Muscle layer of duodenum (tissue), 2 donors: ENCODE measurements at regions not wholly inside any gene's neighbourhood (a gene's known extent, or its start where the extent isn't known, plus 50 kb on each side); places are given as distances from the start of the nearest gene placed in this dataset.

Source experiments
- H3K27ac ChIP-seq: one replicate; pipeline ENCODE4 v1.7.0; 2013; ENCODE audit warnings: mild to moderate bottlenecking, low read length
- H3K27me3 ChIP-seq: one replicate; pipeline ENCODE4 v1.7.0; 2013; ENCODE audit warnings: low read depth, mild to moderate bottlenecking, control low read depth, low read length
- H3K36me3 ChIP-seq, 2 donors: one replicate each; pipeline ENCODE4 v1.7.0; 2013; ENCODE audit warnings: low read length in 2 of 2, control low read depth in 1 of 2, mild to moderate bottlenecking in 1 of 2; ENCODE audit not compliant: insufficient read depth in 2 of 2, control insufficient read depth in 1 of 2
- H3K4me1 ChIP-seq, 2 donors: one replicate each; pipeline ENCODE4 v1.7.0; 2013; ENCODE audit warnings: low read length in 2 of 2, mild to moderate bottlenecking in 2 of 2, control low read depth in 1 of 2, moderate library complexity in 1 of 2; ENCODE audit not compliant: insufficient read depth in 2 of 2, control insufficient read depth in 1 of 2
- H3K4me3 ChIP-seq, 2 donors: one replicate each; pipeline ENCODE4 v1.7.0; 2013; ENCODE audit warnings: low read length in 2 of 2, low read depth in 1 of 2, mild to moderate bottlenecking in 1 of 2
- H3K9me3 ChIP-seq, 2 donors: one replicate each; pipeline ENCODE4 v1.7.0; 2013; ENCODE audit warnings: low read length in 2 of 2, control low read depth in 1 of 2, mild to moderate bottlenecking in 1 of 2; ENCODE audit not compliant: control insufficient read depth in 1 of 2
- donor health status: healthy.

DNA sequence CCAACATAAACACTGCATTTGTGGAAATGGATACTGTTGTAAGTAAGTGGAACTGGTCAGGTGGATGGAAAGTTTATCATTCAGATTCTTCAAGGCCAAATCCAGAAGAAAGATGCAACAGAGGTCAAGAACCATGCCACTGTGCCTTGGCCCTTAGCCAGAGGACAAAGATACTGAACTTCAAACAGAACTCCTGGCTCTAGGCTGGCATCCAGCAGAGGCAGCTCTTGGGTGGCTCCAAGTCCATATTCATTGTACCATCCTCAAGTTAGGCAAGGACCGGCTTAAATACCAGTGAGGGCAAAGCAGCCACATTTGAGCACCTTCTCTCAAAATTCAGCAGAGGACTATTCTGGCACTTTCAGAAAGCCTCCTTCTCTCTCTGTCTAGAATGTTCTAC lies 53.2 kb downstream of the DNAAF9 start:
- Histone ChIP-seq H3K27ac (no peak overlapping the region), H3K4me3 (no peak overlapping the region), H3K9me3 (no peaks in the 10 kb centered on the region), H3K4me1 (no peaks in the 10 kb centered on the region), H3K27me3 (no peaks in the 10 kb centered on the region), H3K36me3 (peaks cover 4 to 22% of the 10 kb centered on the region in 2 donors)

DNA sequence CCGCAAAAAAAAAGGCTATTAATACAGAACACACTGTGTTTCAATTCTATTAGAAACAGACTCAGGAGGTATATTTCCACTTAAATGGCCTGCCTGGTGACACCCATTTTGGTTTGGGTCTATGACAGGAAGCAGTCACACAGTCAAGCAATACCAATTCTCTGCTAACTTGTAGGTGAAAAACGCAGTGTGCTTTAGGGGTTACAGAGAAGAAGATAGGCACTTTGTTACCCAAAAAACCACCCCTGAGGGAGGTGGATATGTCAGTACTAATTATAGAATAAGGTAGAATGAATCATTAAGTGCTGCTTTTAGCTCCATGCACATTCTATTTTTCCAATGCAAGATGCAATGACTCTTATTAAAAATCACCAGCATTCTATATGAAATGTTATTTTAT lies 53.8 kb downstream of the DNAAF9 start:
- peaks cover 0 to 16% of the 10 kb centered on the region in 2 donors for H3K36me3 ChIP-seq
- H3K4me3 ChIP-seq: no peak overlapping the region
- H3K9me3 ChIP-seq: no peaks in the 10 kb centered on the region
- H3K4me1 ChIP-seq: no peaks in the 10 kb centered on the region
- H3K27me3 ChIP-seq: no peaks in the 10 kb centered on the region
- no peak overlapping the region for H3K27ac ChIP-seq

DNA sequence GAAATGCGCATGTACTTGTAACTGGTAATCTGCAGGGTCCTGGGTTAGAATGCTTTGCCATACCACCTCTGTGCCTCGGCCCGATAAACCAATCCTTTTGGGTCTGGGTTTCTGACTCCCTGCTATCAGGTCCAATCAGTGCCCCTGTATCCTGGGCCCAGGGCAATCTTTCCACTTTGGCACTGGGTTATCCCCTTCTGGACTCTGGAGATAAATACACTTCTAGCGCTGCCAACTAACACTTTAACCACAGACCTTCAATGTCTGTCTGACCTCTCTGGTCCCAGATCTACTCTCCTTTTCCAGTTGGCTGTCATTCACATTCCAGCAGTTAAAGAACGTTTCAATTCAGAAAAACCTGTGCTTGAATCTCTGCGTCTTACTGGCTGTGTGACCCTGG lies 55.3 kb downstream of the DNAAF9 start:
- peaks cover 0 to 24% of the 10 kb centered on the region in 2 donors for H3K36me3 ChIP-seq
- H3K27me3 ChIP-seq: no peaks in the 10 kb centered on the region
- no peaks in the 10 kb centered on the region for H3K4me1 ChIP-seq
- no peak overlapping the region for H3K27ac ChIP-seq
- no peak overlapping the region for H3K4me3 ChIP-seq
- H3K9me3 ChIP-seq: no peaks in the 10 kb centered on the region

DNA sequence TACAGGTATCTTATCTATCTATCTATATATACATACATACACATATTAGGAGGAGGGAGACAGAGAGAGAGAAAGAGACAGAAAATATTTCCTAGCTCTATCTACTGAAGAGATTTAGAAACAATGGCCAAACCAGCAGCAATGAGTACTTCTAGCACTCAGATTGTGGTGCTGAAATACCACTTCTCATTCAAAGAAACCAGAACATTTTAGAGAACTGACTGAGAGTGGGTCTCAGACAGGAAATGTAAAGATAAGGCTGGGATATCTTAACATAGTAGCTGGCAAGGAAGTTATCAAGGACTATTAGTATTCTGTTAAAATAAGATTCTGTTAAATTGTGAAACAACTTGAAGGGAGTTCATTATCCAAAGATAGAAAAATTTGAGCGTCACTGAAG lies 57.0 kb downstream of the DNAAF9 start:
- Histone ChIP-seq H3K36me3 (peaks cover 11 to 33% of the 10 kb centered on the region in 2 donors), H3K4me1 (no peaks in the 10 kb centered on the region), H3K27ac (no peak overlapping the region), H3K27me3 (no peaks in the 10 kb centered on the region), H3K4me3 (no peak overlapping the region), H3K9me3 (no peaks in the 10 kb centered on the region)

DNA sequence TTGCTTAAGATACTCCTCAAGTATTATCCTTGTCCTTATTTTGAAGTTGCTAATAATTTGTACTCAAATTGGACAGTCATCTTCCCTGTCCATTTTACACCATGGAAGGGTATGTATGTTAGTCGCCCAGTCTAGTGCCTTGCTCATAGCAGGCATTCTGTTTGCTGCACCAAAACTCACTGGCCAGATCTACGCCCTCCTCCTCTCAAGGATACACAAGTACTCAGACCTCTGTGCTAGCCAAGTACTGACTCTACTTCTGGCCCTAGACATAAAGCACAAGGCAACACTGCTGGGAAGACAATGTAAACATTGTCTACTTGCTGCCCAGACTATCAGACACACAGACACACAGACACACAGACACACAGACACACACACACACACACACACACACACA lies 57.7 kb downstream of the DNAAF9 start:
- Histone ChIP-seq H3K36me3 (peaks cover 14 to 37% of the 10 kb centered on the region in 2 donors), H3K4me1 (no peaks in the 10 kb centered on the region), H3K27ac (no peak overlapping the region), H3K27me3 (no peaks in the 10 kb centered on the region), H3K9me3 (no peaks in the 10 kb centered on the region), H3K4me3 (no peak overlapping the region)

DNA sequence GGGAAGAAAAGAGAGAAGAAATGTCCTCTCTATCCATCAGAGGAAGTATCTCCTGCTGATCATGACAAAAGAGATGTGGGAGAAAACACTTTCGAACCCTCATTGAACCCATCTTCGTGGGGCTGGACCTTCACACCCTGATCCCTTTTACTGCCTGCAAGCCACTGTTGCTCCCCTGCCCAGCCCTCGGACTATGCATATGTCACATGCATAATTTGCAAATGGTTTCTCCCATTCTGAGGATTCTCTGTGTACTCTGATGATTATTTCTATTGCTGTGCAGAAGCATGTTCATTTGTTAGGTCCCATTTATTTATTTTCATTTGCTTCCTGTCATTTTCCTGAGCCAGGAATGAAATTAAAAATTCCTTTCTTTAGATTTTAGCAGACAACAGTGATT lies 64.7 kb downstream of the DNAAF9 start:
- Histone ChIP-seq H3K9me3 (no peaks in the 10 kb centered on the region), H3K4me3 (no peak overlapping the region), H3K4me1 (no peaks in the 10 kb centered on the region), H3K27me3 (no peaks in the 10 kb centered on the region), H3K36me3 (peaks cover 30 to 47% of the 10 kb centered on the region in 2 donors), H3K27ac (no peak overlapping the region)

DNA sequence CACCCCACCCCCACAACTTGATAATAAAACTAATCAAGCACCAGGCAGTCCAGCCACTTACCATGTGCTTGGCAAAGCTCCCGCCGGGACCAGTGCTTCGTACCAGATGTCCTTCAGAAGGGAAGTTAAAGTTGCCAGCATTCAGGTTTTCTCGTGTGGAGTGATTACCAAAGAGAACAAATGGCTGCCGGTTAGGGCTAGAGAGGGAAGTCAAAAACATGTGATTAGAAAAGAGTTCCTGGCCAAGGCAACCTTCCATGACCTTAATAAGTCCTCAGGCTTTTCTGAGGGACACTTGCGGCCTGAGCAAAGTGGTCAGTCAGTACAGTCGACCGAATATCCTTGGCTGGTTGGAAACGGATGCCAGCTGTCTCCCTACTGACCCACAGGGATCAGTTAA lies 67.0 kb downstream of the DNAAF9 start:
- H3K36me3 ChIP-seq: peaks cover 20 to 35% of the 10 kb centered on the region in 2 donors

DNA sequence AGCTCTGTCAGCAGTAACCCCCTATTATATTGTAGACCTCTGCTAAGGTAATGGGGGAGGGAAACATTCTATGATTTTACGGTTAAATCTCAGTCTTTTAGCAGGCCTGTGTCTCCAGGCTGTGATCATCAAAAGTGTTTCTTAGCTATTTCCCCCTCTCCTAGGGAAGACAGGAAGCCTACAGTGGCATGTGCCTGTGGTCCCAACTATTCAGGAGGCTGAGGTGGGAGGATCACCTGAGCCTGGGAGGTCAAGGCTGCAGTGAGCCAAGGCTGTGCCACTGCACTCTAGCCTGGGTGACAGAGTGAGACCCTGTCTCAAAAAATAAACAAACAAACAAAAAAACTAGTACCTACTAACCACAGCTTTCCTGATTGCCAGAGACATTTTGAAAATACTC lies 67.9 kb downstream of the DNAAF9 start:
- Histone ChIP-seq H3K9me3 (no peaks in the 10 kb centered on the region), H3K4me3 (no peak overlapping the region)

More for the DNA sequence above, 67.0 kb downstream of the DNAAF9 start:
- H3K4me3 ChIP-seq: no peak overlapping the region
- no peaks in the 10 kb centered on the region for H3K9me3 ChIP-seq
- no peak overlapping the region for H3K27ac ChIP-seq
- no peaks in the 10 kb centered on the region for H3K4me1 ChIP-seq
- H3K27me3 ChIP-seq: no peaks in the 10 kb centered on the region

DNA sequence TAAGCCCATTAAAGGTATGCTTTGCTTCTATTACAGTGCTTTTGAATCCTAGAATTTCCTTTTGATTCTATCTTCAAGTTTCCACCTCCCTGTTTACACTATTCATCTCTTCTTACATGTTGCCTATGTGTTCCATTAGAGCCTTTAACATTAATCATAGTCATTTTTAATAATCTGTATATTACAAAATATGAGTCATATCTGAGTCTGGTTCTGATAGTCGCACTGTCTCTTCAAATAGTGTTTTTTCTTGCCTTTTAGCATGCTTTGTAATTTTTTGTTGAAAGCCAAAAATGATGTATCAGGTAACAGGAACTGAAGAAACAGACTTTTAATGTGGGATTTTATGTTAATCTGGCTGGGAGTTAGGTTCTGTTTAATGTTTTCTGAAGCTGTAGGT lies 68.4 kb downstream of the DNAAF9 start:
- Histone ChIP-seq H3K27me3 (no peaks in the 10 kb centered on the region), H3K4me3 (no peak overlapping the region), H3K9me3 (no peaks in the 10 kb centered on the region), H3K36me3 (peaks cover 17 to 30% of the 10 kb centered on the region in 2 donors), H3K4me1 (no peaks in the 10 kb centered on the region), H3K27ac (no peak overlapping the region)

More for the DNA sequence above, 67.9 kb downstream of the DNAAF9 start:
- Histone ChIP-seq H3K27ac (no peak overlapping the region), H3K36me3 (peaks cover 17 to 30% of the 10 kb centered on the region in 2 donors), H3K4me1 (no peaks in the 10 kb centered on the region), H3K27me3 (no peaks in the 10 kb centered on the region)

DNA sequence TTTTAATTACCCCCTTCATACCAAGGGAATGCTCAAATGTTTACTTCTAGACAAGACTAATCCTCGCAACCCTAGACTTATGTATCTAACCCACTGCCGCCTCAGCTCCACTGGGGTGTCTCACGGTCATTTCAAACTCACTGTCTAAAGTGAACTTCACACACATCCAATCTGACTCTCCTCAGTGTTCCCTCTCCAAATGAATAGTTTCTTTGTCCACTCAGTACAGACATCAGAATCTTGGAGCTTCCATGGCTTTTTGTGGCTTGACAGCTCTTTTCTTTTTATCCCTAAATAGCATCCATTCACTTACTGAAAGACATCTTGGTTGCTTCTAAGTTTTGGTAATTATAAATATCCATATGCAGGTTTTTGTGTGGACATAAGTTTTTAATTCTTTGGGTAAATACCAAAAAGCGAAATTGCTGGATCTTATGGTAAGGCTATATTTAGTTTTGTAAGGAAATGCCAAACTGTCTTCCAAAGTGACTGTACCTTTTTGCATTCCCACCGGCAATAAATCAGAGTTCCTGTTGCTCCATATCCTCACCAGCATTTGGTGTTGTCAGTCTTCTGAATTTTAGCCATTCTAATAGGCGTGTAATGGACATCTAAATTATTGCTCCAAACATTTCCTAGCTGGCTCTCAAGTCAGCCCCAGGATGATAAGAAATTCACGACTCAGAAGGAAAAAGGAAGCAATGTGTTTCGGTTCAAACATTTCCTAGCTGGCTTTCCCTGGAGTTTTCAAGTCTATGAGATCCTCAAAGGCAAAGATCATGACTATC lies 73.1 kb downstream of the DNAAF9 start:
- Histone ChIP-seq H3K9me3 (no peaks in the 10 kb centered on the region), H3K36me3 (peaks cover 20 to 33% of the 10 kb centered on the region in 2 donors), H3K4me3 (no peak overlapping the region), H3K4me1 (no peaks in the 10 kb centered on the region), H3K27ac (no peak overlapping the region), H3K27me3 (no peaks in the 10 kb centered on the region)

DNA sequence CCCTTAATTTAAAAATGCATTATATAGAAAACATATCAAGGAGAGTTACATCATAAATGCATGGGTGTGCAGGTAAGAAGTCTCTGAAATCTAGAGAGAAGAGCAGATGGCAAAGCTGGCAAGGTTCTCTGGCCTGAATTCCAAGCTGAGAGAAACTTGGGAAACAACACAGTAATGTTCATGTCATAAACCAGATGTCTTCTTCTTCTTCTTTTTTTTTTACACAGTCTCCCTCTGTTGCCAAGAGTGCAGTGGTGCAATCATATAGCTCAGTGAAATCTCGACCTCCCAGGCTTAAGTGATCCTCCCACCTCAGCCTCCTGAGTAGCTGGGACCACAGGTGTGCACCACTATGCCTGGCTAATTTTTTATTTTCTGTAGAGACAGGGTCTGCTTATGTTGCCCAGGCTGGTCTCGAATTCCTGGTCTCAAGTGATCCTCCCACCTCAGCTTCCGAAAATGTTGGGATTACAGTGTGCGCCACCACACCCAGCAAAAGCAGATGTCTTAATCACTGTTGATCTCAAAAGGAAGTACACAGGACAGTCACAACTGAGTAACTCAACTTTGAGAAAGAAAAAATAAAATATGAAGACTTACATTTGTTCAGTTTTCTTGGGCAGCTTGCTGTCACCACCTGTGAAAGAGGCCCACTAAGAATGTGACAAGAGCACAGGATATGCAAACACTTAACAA lies 77.3 kb downstream of the DNAAF9 start:
- H3K4me3 ChIP-seq: no peak overlapping the region
- H3K36me3 ChIP-seq: peaks cover 22 to 43% of the 10 kb centered on the region in 2 donors
- no peaks in the 10 kb centered on the region for H3K9me3 ChIP-seq
- H3K4me1 ChIP-seq: no peaks in the 10 kb centered on the region
- no peak overlapping the region for H3K27ac ChIP-seq
- H3K27me3 ChIP-seq: no peaks in the 10 kb centered on the region
